ENCODE measurements at regions not wholly inside any gene's neighbourhood (a gene's known extent, or its start where the extent isn't known, plus 50 kb on each side); places are given as distances from the start of the nearest gene placed in this dataset.
"Not testable (repeated sequence)": the region's sequence is repeated elsewhere in the genome, so short reads cannot be mapped to it uniquely, and the experiment has no call there.

GRCh38 chr21:17679002-17679600 is 66.4 kb upstream of the BTG3 start:
- DNase-seq (ENCODE audit: low spot score) = peak; percentile 33

DNA sequence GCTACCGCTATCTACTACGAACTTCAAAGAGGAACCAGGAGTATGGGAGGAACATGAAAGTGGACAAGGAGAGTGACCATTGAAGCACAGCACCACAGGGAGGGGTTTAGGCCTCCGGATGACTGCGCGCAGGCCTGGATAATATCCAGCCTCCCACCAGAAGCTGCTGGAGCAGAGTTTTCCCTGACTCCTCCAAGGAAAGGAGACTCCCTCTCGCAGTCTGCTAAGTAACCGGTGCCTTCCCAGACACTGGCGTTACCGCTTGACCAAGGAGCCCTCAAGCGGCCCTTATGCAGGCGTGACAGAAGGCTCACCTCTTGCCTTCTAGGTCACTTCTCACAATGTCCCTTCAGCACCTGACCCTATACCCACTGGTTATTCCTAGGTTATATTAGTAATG is 64.2 kb upstream of the BTG3 start:
- DNase-seq (ENCODE audit: low spot score) = not testable (repeated sequence)

DNA sequence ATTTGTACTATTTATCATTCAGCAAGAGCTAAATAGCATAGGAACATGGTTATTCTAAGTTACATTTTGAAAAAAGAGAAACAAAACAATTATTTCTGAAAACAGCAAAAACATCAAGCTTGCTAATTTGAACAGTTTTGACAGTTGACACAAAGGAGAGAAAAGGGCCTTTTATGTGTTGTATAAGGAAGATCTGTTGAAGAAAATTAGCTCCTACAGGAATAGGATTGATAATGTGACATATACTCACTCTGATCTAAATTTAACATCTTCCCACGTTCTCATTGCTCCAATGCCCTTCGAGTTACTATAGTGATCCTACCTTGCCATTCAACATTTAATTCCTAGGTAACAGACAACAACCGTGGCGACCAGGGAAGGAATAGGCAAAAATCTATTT is 61.4 kb upstream of the BTG3 start:
- DNase-seq (ENCODE audit: low spot score) = no peak

DNA sequence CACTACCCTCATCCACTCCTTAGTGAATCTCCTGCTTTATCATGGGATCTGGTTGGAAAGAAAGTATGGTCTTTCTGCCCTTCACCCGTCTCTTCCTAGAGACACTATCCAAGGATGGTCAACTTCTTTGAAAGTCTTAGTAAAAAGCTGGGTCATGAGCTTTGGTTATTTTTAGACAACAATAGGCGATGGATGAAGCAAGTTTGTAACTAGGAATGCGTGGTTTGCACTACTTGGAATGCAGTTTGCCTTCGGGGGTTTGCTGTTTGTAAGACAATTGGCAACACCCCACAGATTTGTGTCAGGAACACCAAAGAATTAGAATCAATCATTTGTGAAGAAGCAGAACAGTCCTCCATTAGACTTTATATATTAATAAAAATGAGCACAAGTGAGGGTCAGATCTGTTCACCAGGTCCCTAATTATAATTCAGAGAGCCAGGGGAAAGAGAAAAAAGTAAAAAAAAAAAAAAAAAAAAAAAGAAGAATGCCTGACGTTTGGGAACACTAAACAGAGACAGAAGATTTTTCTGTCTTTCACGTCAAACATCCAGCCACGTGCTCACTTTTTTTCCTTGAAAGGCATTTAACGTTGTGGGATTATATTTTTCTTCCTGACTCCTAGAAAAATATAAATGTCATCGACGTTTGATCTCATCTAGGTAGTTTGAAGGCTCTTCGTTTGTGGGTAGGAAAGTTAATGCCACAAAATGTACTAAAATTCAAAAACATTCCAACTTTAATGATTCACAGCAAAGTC is 60.7 kb upstream of the BTG3 start:
- no peak for DNase-seq (ENCODE audit: low spot score)

DNA sequence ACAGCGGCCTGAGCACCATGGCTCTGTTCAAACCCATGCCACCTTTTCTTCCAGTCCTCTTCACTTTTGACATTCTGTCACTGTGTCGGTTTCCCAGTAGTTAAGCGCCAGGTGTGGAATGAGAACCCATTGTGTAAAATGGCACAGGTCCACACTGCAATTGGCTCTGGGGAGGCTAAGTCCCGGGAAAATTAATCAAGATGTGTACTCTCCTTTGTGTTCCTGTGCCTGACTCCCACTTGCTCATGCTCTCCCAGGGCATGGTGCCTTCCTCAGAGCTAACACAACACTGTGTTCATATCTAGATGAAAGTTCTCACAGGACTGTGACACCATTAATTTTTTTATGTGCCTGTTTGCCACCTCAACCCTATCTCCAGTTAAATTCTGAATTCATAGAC is 59.0 kb upstream of the BTG3 start:
- no peak for DNase-seq (ENCODE audit: low spot score)

DNA sequence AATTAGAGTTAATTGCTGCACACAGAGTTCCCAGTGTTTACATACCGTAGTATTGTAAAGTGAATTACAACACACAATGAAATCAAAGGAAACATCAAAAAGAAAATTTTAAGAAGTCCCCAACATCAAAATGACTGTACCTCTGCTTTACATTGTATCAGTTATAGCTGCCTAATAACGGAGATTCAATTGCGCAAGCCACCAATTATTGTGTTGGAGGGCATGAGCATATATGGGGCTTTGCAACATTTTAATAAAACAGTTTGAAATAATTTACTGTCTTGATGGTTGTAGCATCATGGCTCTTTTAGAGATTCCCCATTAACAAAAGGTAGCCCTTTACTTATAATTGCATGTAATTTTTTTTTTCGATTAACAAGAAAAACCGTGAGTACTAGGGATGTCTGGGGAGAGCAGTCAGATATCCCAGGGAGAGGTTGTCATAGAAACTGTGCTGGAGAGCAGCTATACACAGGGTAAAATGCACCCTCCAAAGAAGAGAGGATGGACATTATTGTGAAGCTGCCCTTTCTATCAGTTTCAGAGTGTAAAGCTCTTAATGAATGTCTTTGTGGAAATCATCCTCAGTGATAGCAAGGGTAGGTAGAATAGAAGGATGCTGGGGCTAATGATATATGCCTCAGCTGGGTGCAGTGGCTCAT is 55.9 kb upstream of the BTG3 start:
- DNase-seq (ENCODE audit: low spot score) = no peak

GRCh38 chr21:17667256-17667655 is 54.6 kb upstream of the BTG3 start:
- DNase-seq (ENCODE audit: low spot score) = no peak

Data from hematopoietic multipotent progenitor cell treated with erythropoietin and hydrocortisone succinate and interleukin-3 and kit ligand, for 15 days (in vitro differentiated cells).